Progenitor cell of endocrine pancreas (in vitro differentiated cells): ENCODE measurements at regions not wholly inside any gene's neighbourhood (a gene's known extent, or its start where the extent isn't known, plus 50 kb on each side); places are given as distances from the start of the nearest gene placed in this dataset.
A peak's percentile ranks its signal among the peaks of the same experiment; 100 is the strongest.

ENCODE experiments used
- DNase-seq: peaks from one replicate; pipeline ENCODE4 v3.0.0; 2021; ENCODE audit warnings: low spot score; ENCODE audit not compliant: unreplicated experiment
- H3K27ac Mint-ChIP-seq: 2 replicates; pipeline ENCODE4 v1.8.0; 2021; ENCODE audit warnings: mild to moderate bottlenecking, moderate library complexity, mixed read lengths
- H3K27me3 Mint-ChIP-seq: 2 replicates; pipeline ENCODE4 v1.8.0; 2021; ENCODE audit warnings: mixed read lengths
- H3K36me3 Mint-ChIP-seq: 2 replicates; pipeline ENCODE4 v1.8.0; 2022; ENCODE audit warnings: mixed read lengths; ENCODE audit not compliant: insufficient read depth
- H3K4me1 Mint-ChIP-seq: 2 replicates; pipeline ENCODE4 v1.8.0; 2021; ENCODE audit warnings: low read depth, mixed read lengths
- H3K4me3 Mint-ChIP-seq: 2 replicates; pipeline ENCODE4 v1.8.0; 2021; ENCODE audit warnings: low read depth, mild to moderate bottlenecking, moderate library complexity, mixed read lengths
- H3K9me3 Mint-ChIP-seq: 2 replicates; pipeline ENCODE4 v1.8.0; 2021; ENCODE audit warnings: low read depth, mixed read lengths
- CTCF ChIP-seq: fragments of 200-600 bp; sonication (generic); IDR thresholded peaks from one replicate; pipeline ENCODE4 v1.5.0; 2021; ENCODE audit warnings: antibody characterized with exemption, mild to moderate bottlenecking; ENCODE audit not compliant: unreplicated experiment

GRCh38 chr20:60697252-60697651 lies 554.8 kb upstream of the CDH4 start:
- Mint-ChIP-seq H3K4me1 (peaks cover 28% of the 10 kb centered on the region), H3K4me3 (no peak overlapping the region), H3K9me3 (no peaks in the 10 kb centered on the region), H3K27me3 (peaks cover 26% of the 10 kb centered on the region), H3K36me3 (no peaks in the 10 kb centered on the region), H3K27ac (no peak overlapping the region)
- no peak for TF ChIP-seq CTCF
- DNase-seq = no peak

GRCh38 chr20:60700728-60701127 lies 551.3 kb upstream of the CDH4 start:
- H3K4me3 Mint-ChIP-seq = no peak overlapping the region
- no peak for TF ChIP-seq CTCF
- H3K9me3 Mint-ChIP-seq = no peaks in the 10 kb centered on the region
- no peak for DNase-seq
- H3K27me3 Mint-ChIP-seq = peaks cover 7% of the 10 kb centered on the region
- H3K27ac Mint-ChIP-seq = no peak overlapping the region
- no peaks in the 10 kb centered on the region for H3K36me3 Mint-ChIP-seq
- peaks cover 16% of the 10 kb centered on the region for H3K4me1 Mint-ChIP-seq

GRCh38 chr20:60704147-60704546 lies 547.9 kb upstream of the CDH4 start:
- TF ChIP-seq CTCF = no peak
- no peak overlapping the region for H3K4me3 Mint-ChIP-seq
- peaks cover 4% of the 10 kb centered on the region for H3K9me3 Mint-ChIP-seq
- H3K27ac Mint-ChIP-seq = no peak overlapping the region
- peaks cover 1% of the 10 kb centered on the region for H3K27me3 Mint-ChIP-seq
- H3K4me1 Mint-ChIP-seq = no peaks in the 10 kb centered on the region
- DNase-seq = no peak
- H3K36me3 Mint-ChIP-seq = no peaks in the 10 kb centered on the region

GRCh38 chr20:60713396-60713795 lies 538.7 kb upstream of the CDH4 start:
- Mint-ChIP-seq H3K4me3 (no peak overlapping the region), H3K36me3 (no peaks in the 10 kb centered on the region), H3K27ac (no peak overlapping the region), H3K9me3 (no peaks in the 10 kb centered on the region), H3K27me3 (peaks cover 13% of the 10 kb centered on the region), H3K4me1 (no peaks in the 10 kb centered on the region)
- TF ChIP-seq CTCF = no peak
- DNase-seq = no peak

- H3K27ac Mint-ChIP-seq = no peak overlapping the region
- peak; percentile 32 for TF ChIP-seq CTCF
Measured at GRCh38 chr20:60715172-60715571, 536.9 kb upstream of the CDH4 start.

More at GRCh38 chr20:60715172-60715571, 536.9 kb upstream of the CDH4 start:
- no peaks in the 10 kb centered on the region for H3K4me1 Mint-ChIP-seq
- no peak overlapping the region for H3K4me3 Mint-ChIP-seq
- no peaks in the 10 kb centered on the region for H3K9me3 Mint-ChIP-seq
- no peak for DNase-seq
- peaks cover 18% of the 10 kb centered on the region for H3K27me3 Mint-ChIP-seq
- no peaks in the 10 kb centered on the region for H3K36me3 Mint-ChIP-seq
